GM23248 (cell line): ENCODE measurements at regions not wholly inside any gene's neighbourhood (a gene's known extent, or its start where the extent isn't known, plus 50 kb on each side); places are given as distances from the start of the nearest gene placed in this dataset.

Experiments used
- DNase-seq: peaks from one replicate; pipeline ENCODE4 v3.0.0-alpha.2; 2015
- H2AFZ ChIP-seq: fragments of 200-600 bp; sonication (generic); 2 replicates; pipeline ENCODE4 v1.6.1; 2016; ENCODE audit warnings: antibody characterized with exemption
- H3F3A ChIP-seq: fragments of 200-600 bp; sonication (generic); 2 replicates; pipeline ENCODE4 v1.6.1; 2016; ENCODE audit warnings: mild to moderate bottlenecking, antibody characterized with exemption, mixed run types; ENCODE audit not compliant: insufficient read depth
- H3K27ac ChIP-seq: fragments of 200-600 bp; sonication (generic); 2 replicates; pipeline ENCODE4 v1.5.1; 2016; ENCODE audit warnings: mild to moderate bottlenecking
- H3K27me3 ChIP-seq: fragments of 200-600 bp; sonication (generic); replicated peaks from 2 replicates; pipeline ENCODE4 v1.6.1; 2016; ENCODE audit warnings: mild to moderate bottlenecking; ENCODE audit not compliant: insufficient read depth
- H3K36me3 ChIP-seq: fragments of 200-600 bp; sonication (generic); 2 replicates; pipeline ENCODE4 v1.6.1; 2016; ENCODE audit warnings: low read depth, mild to moderate bottlenecking
- H3K4me1 ChIP-seq: fragments of 200-600 bp; sonication (generic); 2 replicates; pipeline ENCODE4 v1.6.1; 2016; ENCODE audit warnings: mild to moderate bottlenecking; ENCODE audit not compliant: insufficient read depth
- H3K4me2 ChIP-seq: fragments of 200-600 bp; sonication (generic); one replicate; pipeline ENCODE4 v1.6.1; 2016; ENCODE audit warnings: mild to moderate bottlenecking; ENCODE audit not compliant: unreplicated experiment
- H3K4me3 ChIP-seq: fragments of 200-600 bp; sonication (generic); 2 replicates; pipeline ENCODE4 v1.5.1; 2016; ENCODE audit warnings: mild to moderate bottlenecking
- H3K79me2 ChIP-seq: fragments of 200-600 bp; sonication (generic); 2 replicates; pipeline ENCODE4 v1.6.1; 2016; ENCODE audit warnings: mild to moderate bottlenecking; ENCODE audit not compliant: insufficient read depth
- H3K9ac ChIP-seq: fragments of 200-600 bp; sonication (generic); 2 replicates; pipeline ENCODE4 v1.6.1; 2016; ENCODE audit warnings: mild to moderate bottlenecking
- H3K9me2 ChIP-seq: fragments of 200-600 bp; sonication (generic); 2 replicates; pipeline ENCODE4 v1.6.1; 2016; ENCODE audit warnings: mixed run types, mild to moderate bottlenecking, moderate library complexity; ENCODE audit not compliant: insufficient read depth
- H3K9me3 ChIP-seq: fragments of 200-600 bp; sonication (generic); one replicate; pipeline ENCODE4 v1.6.1; 2017; ENCODE audit warnings: low read depth
- H4K20me1 ChIP-seq: fragments of 200-600 bp; sonication (generic); 2 replicates; pipeline ENCODE4 v1.6.0; 2016; ENCODE audit not compliant: insufficient read depth
- EZH2 ChIP-seq: fragments of 200-600 bp; sonication (generic); IDR thresholded peaks from 2 replicates; pipeline ENCODE4 v1.6.1; 2018; ENCODE audit warnings: antibody characterized with exemption, mild to moderate bottlenecking; ENCODE audit not compliant: insufficient read depth, poor library complexity, severe bottlenecking
- EZH2phosphoT487 ChIP-seq: fragments of 200-600 bp; sonication (generic); IDR thresholded peaks from 2 replicates; pipeline ENCODE4 v1.6.1; 2018; ENCODE audit warnings: antibody characterized with exemption, moderate library complexity, mild to moderate bottlenecking, low read depth; ENCODE audit not compliant: insufficient read depth
- WGBS, 2 experiments: methylation state at CpG; one replicate each; pipeline ENCODE4 v1.1.6; 2015 to 2017; ENCODE audit warnings: low lambda C conversion rate in 2 of 2, low coverage in 1 of 2; ENCODE audit errors: missing lambda C conversion rate in 2 of 2; 5-methylcytosine and 5-hydroxymethylcytosine counted together
- in situ Hi-C: fragments of 300-500 bp; cut with MboI; formaldehyde crosslinking; loops from 2 replicates; pipeline ENCODE4 v1.15.0; 2020

DNA sequence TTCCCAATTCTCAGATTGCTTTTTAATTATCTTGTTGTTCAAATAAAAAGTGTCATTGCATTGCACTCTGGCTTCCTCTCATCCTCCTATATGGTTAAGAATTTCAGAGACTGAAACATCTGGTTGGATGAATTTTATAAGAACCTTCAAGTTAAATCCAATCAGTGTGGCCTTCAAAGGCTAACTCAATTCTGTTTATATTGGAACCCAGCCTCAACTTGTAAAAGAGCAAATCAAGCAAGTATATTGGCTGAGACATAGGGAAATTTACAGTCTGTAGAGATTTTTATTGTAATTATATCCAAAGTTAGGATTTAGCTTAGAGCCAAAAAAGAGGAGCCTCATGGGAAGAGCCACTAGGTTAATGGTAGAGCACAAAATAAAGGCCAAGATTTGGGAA is 159.9 kb upstream of the FER start:
- in situ Hi-C loops: no loop called here
- no peak for DNase-seq
- no peaks in the 10 kb centered on the region for H3K9me2 ChIP-seq

DNA sequence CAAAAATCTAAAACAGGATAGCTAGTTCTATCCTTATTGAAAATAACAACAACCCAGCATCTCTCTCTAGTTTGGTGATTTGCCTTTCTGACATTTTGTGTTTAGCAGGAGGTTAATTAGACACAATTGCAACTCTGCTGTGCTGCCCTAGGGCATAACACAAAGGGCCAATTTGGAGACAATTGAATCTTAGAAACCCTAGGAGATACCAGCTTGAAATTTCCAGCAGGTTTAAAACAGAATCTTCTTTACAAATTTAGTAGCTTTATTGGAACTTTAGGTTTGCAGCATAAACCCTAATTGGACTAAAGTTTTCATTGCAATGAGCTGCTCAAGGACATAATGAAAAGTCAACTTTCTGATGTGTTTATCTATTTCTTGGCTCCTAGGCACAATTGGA is 166.7 kb upstream of the FER start:
- TF ChIP-seq EZH2phosphoT487 (no peak), EZH2 (no peak)
- H2AFZ ChIP-seq: no peak overlapping the region
- no peaks in the 10 kb centered on the region for H3K9me3 ChIP-seq
- in situ Hi-C loops: no loop called here
- DNase-seq: no peak
- H3K27me3 ChIP-seq: no peaks in the 10 kb centered on the region
- no peaks in the 10 kb centered on the region for H3F3A ChIP-seq
- H3K27ac ChIP-seq: no peak overlapping the region
- no peaks in the 10 kb centered on the region for H3K79me2 ChIP-seq
- H3K36me3 ChIP-seq: no peaks in the 10 kb centered on the region
- H3K4me2 ChIP-seq: no peak overlapping the region
- no peaks in the 10 kb centered on the region for H3K9me2 ChIP-seq
- H4K20me1 ChIP-seq: no peaks in the 10 kb centered on the region
- no peak overlapping the region for H3K4me3 ChIP-seq
- no peak overlapping the region for H3K9ac ChIP-seq
- no peaks in the 10 kb centered on the region for H3K4me1 ChIP-seq

More for the DNA sequence above, 159.9 kb upstream of the FER start:
- H3K27me3 ChIP-seq: no peaks in the 10 kb centered on the region
- H2AFZ ChIP-seq: no peak overlapping the region
- H3K9me3 ChIP-seq: no peaks in the 10 kb centered on the region
- no peak overlapping the region for H3K9ac ChIP-seq
- no peak overlapping the region for H3K4me3 ChIP-seq
- H3K4me1 ChIP-seq: no peaks in the 10 kb centered on the region
- H3K27ac ChIP-seq: no peak overlapping the region
- H3K79me2 ChIP-seq: no peaks in the 10 kb centered on the region
- no peaks in the 10 kb centered on the region for H4K20me1 ChIP-seq
- H3K36me3 ChIP-seq: no peaks in the 10 kb centered on the region
- H3K4me2 ChIP-seq: no peak overlapping the region
- no peaks in the 10 kb centered on the region for H3F3A ChIP-seq
- TF ChIP-seq EZH2: no peak
- no peak for TF ChIP-seq EZH2phosphoT487

DNA sequence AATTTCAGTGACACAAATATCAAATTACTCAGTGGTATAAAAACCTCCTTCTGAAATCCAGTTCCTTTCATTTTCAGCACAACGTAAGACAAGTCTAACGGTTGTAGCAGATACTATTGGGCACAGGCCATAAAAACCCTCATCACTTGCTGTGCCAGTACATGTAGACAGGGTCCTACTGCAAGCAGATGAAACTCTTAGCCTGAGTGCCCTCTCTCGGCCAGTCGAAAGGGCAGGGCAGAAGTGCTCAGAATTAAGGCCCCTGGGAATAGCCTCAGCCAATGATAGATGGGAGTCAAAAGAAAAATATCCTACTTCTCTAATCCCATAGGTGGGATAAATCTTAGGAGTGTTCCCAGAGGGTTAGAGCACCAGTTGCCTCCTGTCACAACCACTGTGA is 168.5 kb upstream of the FER start:
- H3K79me2 ChIP-seq: no peaks in the 10 kb centered on the region
- WGBS, 2 experiments: 40 to 53% methylated on average over 4 of the region's 4 CpGs

DNA sequence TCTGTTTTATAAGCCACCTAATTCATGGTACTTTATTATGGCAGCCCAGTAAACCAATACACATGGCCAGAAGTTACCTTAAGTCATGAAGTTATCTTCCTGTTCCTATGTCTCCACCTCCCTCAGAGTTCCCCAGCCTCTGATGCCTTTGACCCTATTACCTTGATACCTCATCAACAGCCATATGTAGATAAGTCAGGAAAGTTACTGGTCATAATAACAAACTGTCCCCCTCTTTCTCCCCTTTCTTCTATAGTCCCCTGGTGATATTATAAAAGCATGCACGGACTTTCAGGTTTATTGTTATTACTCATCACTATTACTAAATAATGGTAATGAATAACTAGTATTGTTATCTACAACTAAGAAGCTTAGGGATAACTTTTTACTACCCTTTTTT is 168.9 kb upstream of the FER start:
- in situ Hi-C loops: no loop called here
- WGBS, 2 experiments: 43 to 87% methylated on average over 1 of the region's 1 CpG
- Histone ChIP-seq H3K4me2 (no peak overlapping the region), H3K79me2 (no peaks in the 10 kb centered on the region), H3K9ac (no peak overlapping the region), H2AFZ (no peak overlapping the region), H3K9me3 (no peaks in the 10 kb centered on the region), H3K9me2 (no peaks in the 10 kb centered on the region), H4K20me1 (no peaks in the 10 kb centered on the region), H3K4me3 (no peak overlapping the region), H3K36me3 (no peaks in the 10 kb centered on the region), H3K27me3 (no peaks in the 10 kb centered on the region), H3F3A (no peaks in the 10 kb centered on the region), H3K4me1 (no peaks in the 10 kb centered on the region), H3K27ac (no peak overlapping the region)
- TF ChIP-seq EZH2 (no peak), EZH2phosphoT487 (no peak)
- DNase-seq: no peak

More for the DNA sequence above, 168.5 kb upstream of the FER start:
- no peaks in the 10 kb centered on the region for H3K9me2 ChIP-seq
- in situ Hi-C loops: no loop called here
- DNase-seq: peak; percentile 2
- no peak overlapping the region for H3K27ac ChIP-seq
- H3K9ac ChIP-seq: no peak overlapping the region
- no peak overlapping the region for H3K4me2 ChIP-seq
- TF ChIP-seq EZH2 (no peak), EZH2phosphoT487 (no peak)
- no peaks in the 10 kb centered on the region for H3K9me3 ChIP-seq
- H3F3A ChIP-seq: no peaks in the 10 kb centered on the region
- no peaks in the 10 kb centered on the region for H3K27me3 ChIP-seq
- no peaks in the 10 kb centered on the region for H4K20me1 ChIP-seq
- no peak overlapping the region for H2AFZ ChIP-seq
- H3K36me3 ChIP-seq: no peaks in the 10 kb centered on the region
- no peaks in the 10 kb centered on the region for H3K4me1 ChIP-seq
- no peak overlapping the region for H3K4me3 ChIP-seq

DNA sequence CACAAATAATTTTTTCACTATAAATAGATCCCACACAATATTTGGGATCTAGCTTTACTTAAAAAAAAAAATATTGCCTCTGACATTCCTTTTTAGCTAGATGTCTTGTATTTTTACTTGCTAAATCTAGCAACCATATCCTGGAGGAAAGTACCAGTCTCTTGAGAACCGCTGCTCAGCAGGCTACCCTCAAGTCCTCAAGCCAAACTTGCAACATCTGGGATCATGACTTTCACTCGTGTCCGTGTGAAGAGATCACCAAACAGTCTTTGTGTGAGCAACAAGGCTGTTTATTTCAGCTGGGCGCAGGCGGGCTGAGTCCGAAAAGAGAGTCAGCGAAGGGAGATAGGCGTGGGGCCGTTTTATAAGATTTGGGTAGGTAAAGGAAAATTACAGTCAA is 180.3 kb upstream of the FER start:
- no peaks in the 10 kb centered on the region for H3K4me1 ChIP-seq
- H3K9me3 ChIP-seq: no peaks in the 10 kb centered on the region
- H3K79me2 ChIP-seq: no peaks in the 10 kb centered on the region
- TF ChIP-seq EZH2phosphoT487 (no peak), EZH2 (no peak)
- H4K20me1 ChIP-seq: no peaks in the 10 kb centered on the region
- no peaks in the 10 kb centered on the region for H3K27me3 ChIP-seq
- no peak overlapping the region for H3K4me2 ChIP-seq
- no peak overlapping the region for H2AFZ ChIP-seq
- H3K9me2 ChIP-seq: no peaks in the 10 kb centered on the region
- no peak overlapping the region for H3K27ac ChIP-seq
- in situ Hi-C loops: no loop called here
- no peak overlapping the region for H3K9ac ChIP-seq
- no peak for DNase-seq
- WGBS, 2 experiments: 88 to 89% methylated on average over 9 of the region's 9 CpGs
- no peak overlapping the region for H3K4me3 ChIP-seq
- H3K36me3 ChIP-seq: no peaks in the 10 kb centered on the region
- H3F3A ChIP-seq: no peaks in the 10 kb centered on the region
